ENCODE measurements at regions not wholly inside any gene's neighbourhood (a gene's known extent, or its start where the extent isn't known, plus 50 kb on each side); places are given as distances from the start of the nearest gene placed in this dataset.

- CTCF ChIA-PET (ENCODE audit: low intra/inter-chr PET ratio), result no interaction called here
- in situ Hi-C loops (cut with MboI) (no loop called here), intact Hi-C loops (cut with micrococcal nuclease) (no loop called here)
- Histone ChIP-seq H3K27ac (ENCODE audit: extremely low read depth, low read depth, low read length) (no peak overlapping the region), H3K4me1 (replicated peaks in 1 of 2; ENCODE audit: control insufficient read depth in 2 of 2, insufficient read depth in 2 of 2, low read length in 2 of 2) (no peaks in the 10 kb centered on the region), H3K4me2 (ENCODE audit: insufficient read depth, low read length) (no peak overlapping the region), H4K20me1 (replicated peaks; ENCODE audit: control insufficient read depth, insufficient read depth, low read length) (no peaks in the 10 kb centered on the region), H3K79me2 (ENCODE audit: control insufficient read depth, insufficient read depth, low read length) (no peaks in the 10 kb centered on the region), H3K9ac (ENCODE audit: insufficient read depth in 1 of 2, low read depth in 2 of 2, low read length in 2 of 2) (no peak overlapping the region), H3K36me3 (ENCODE audit: control insufficient read depth, insufficient read depth, low read length) (no peaks in the 10 kb centered on the region), H3K4me3 (no peak overlapping the region), H3K27me3 (ENCODE audit: control insufficient read depth in 2 of 2, insufficient read depth in 2 of 2, low read length in 2 of 2) (no peaks in the 10 kb centered on the region), H3K9me3 (replicated peaks; ENCODE audit: control insufficient read depth, insufficient read depth, low read depth, low read length) (no peaks in the 10 kb centered on the region), H3K9me1 (ENCODE audit: control insufficient read depth, insufficient read depth, low read length) (no peaks in the 10 kb centered on the region), H2AFZ (ENCODE audit: low read depth, low read length) (no peak overlapping the region)
- BruUV-seq (replicated peaks), result no TSS peak
- POLR2A ChIA-PET, result no interaction called here
- ATAC-seq, result no peak
- 0% methylated on average over 2 of the region's 2 CpGs for WGBS (ENCODE audit: insufficient coverage, low coverage, missing lambda C conversion rate)
- no peak for DNase-seq (ENCODE audit: extremely low read depth in 1 of 4, low spot score in 3 of 4)
- FAIRE-seq, result no peak
- TF ChIP-seq ZBTB12 (CRISPR knock-in tag; IDR thresholded peaks at IDR 0.05) (no peak), CBFB (CRISPR knock-in tag; IDR thresholded peaks at IDR 0.05) (no peak), ZNF121 (CRISPR knock-in tag; conservative IDR thresholded peaks at IDR 0.05) (no peak), ADNP (tag; IDR thresholded peaks at IDR 0.05) (no peak), TARDBP (IDR thresholded peaks at IDR 0.05) (no peak), GTF2E2 (tag; IDR thresholded peaks at IDR 0.05) (no peak), ZNF318 (IDR thresholded peaks at IDR 0.05; ENCODE audit: borderline replicate concordance in 1 of 2, low read depth in 1 of 2) (no peak), GATA2 (CRISPR knock-in tag; IDR thresholded peaks at IDR 0.05) (no peak), PRPF4 (IDR thresholded peaks at IDR 0.05; ENCODE audit: insufficient read depth, low read depth, low read length, poor library complexity, severe bottlenecking) (no peak)
Observed at GRCh38 chr18:11523804-11524203, 85.6 kb upstream of the SLC35G4 start.

Measured in K562 (cell line).